H1 (cell line): ENCODE measurements at regions not wholly inside any gene's neighbourhood (a gene's known extent, or its start where the extent isn't known, plus 50 kb on each side); places are given as distances from the start of the nearest gene placed in this dataset.

Experiments used
- CTCF ChIA-PET: fragments of 300-600 bp; sonication (Branson Sonifier 250); formaldehyde crosslinking; loops from one replicate; lab custom pipeline; 2021; ENCODE audit not compliant: partially characterized antibody; lab: Charles Lee
- POLR2A ChIA-PET: fragments of 300-600 bp; sonication (Branson Sonifier 250); formaldehyde crosslinking; loops from one replicate; lab custom pipeline; 2021; ENCODE audit warnings: inconsistent platforms; ENCODE audit not compliant: partially characterized antibody; lab: Charles Lee
- DNase-seq, 2 experiments: peaks; one replicate each; pipeline versions ENCODE4 v3.0.0 to v3.0.0-alpha.2; 2010 to 2022; ENCODE audit warnings: low spot score in 2 of 2, low read depth in 1 of 2, mixed read lengths in 1 of 2
- FAIRE-seq: peaks from 2 replicates; lab custom pipeline; 2011; peaks lifted over from hg19 to GRCh38; lab: Jason Lieb, UNC
- H2AFZ ChIP-seq: 2 replicates; pipeline ENCODE4 v1.8.1; 2012; ENCODE audit warnings: low read length, inconsistent platforms
- H2AK5ac ChIP-seq: 2 replicates; pipeline ENCODE4 v1.6.1; 2013; ENCODE audit warnings: low read depth, low read length
- H2BK120ac ChIP-seq: replicated peaks from 2 replicates; pipeline ENCODE3; 2013; ENCODE audit warnings: low read depth, low read length, inconsistent platforms
- H2BK12ac ChIP-seq: 2 replicates; pipeline ENCODE4 v1.6.1; 2013; ENCODE audit warnings: low read depth, low read length
- H2BK15ac ChIP-seq: 2 replicates; pipeline ENCODE4 v1.6.1; 2013; ENCODE audit warnings: low read length
- H2BK20ac ChIP-seq: 2 replicates; pipeline ENCODE4 v1.6.1; 2013; ENCODE audit warnings: low read length
- H2BK5ac ChIP-seq: 2 replicates; pipeline ENCODE4 v1.6.1; 2013; ENCODE audit warnings: low read depth, low read length
- H3K14ac ChIP-seq: 2 replicates; pipeline ENCODE4 v1.6.1; 2013; ENCODE audit warnings: inconsistent platforms; ENCODE audit not compliant: insufficient read length
- H3K18ac ChIP-seq: 2 replicates; pipeline ENCODE4 v1.6.1; 2013; ENCODE audit warnings: low read length; ENCODE audit errors: extremely low read depth
- H3K23ac ChIP-seq: 2 replicates; pipeline ENCODE4 v1.6.1; 2013; ENCODE audit warnings: inconsistent platforms; ENCODE audit not compliant: insufficient read length
- H3K23me2 ChIP-seq: 2 replicates; pipeline ENCODE4 v1.6.1; 2013; ENCODE audit warnings: low read depth, low read length
- H3K27ac ChIP-seq: 2 replicates; pipeline ENCODE4 v1.6.1; 2011; ENCODE audit warnings: low read depth, low read length, inconsistent platforms
- H3K27me3 ChIP-seq, 4 experiments: replicated peaks in 1 of 4; 1 replicate in 1 of 4; 2 replicates in 3 of 4; pipeline versions ENCODE4 v1.6.1 to v1.8.1; 2011 to 2013; ENCODE audit warnings: low read length in 3 of 4, mild to moderate bottlenecking in 3 of 4, inconsistent platforms in 2 of 4, mixed read lengths in 2 of 4, moderate library complexity in 1 of 4; ENCODE audit not compliant: control insufficient read depth in 3 of 4, insufficient read depth in 3 of 4; ENCODE audit errors: extremely low read depth in 1 of 4
- H3K36me3 ChIP-seq, 4 experiments: 2 replicates each; pipeline versions ENCODE4 v1.6.1 to v1.8.1; 2011 to 2013; ENCODE audit warnings: mild to moderate bottlenecking in 4 of 4, low read length in 3 of 4, moderate library complexity in 2 of 4, control low read depth in 1 of 4, inconsistent platforms in 1 of 4; ENCODE audit not compliant: insufficient read depth in 4 of 4, control insufficient read depth in 2 of 4
- H3K4ac ChIP-seq: replicated peaks from 2 replicates; pipeline ENCODE3; 2013; ENCODE audit warnings: low read length, low read depth, mixed read lengths, inconsistent platforms; ENCODE audit not compliant: insufficient read length
- H3K4me1 ChIP-seq, 4 experiments: replicated peaks in 1 of 4; 1 replicate in 1 of 4; 2 replicates in 3 of 4; pipeline versions ENCODE4 v1.6.1 to v1.8.1; 2011 to 2013; ENCODE audit warnings: low read length in 3 of 4, inconsistent platforms in 2 of 4, mixed read lengths in 1 of 4; ENCODE audit not compliant: insufficient read depth in 4 of 4, control insufficient read depth in 3 of 4
- H3K4me2 ChIP-seq, 2 experiments: 2 replicates each; pipeline versions ENCODE4 v1.6.1 to v1.8.1; 2011 to 2013; ENCODE audit warnings: low read depth in 2 of 2, low read length in 2 of 2, control low read depth in 1 of 2, inconsistent platforms in 1 of 2, mild to moderate bottlenecking in 1 of 2; ENCODE audit not compliant: insufficient read depth in 1 of 2
- H3K4me3 ChIP-seq, 4 experiments: fragments of 200-600, 300-600 bp in 1 of 4; sonication (generic), shearing (Covaris generic), sonication (Bioruptor Twin) in 1 of 4; 2 replicates each; pipeline versions ENCODE4 v1.5.1 to v1.8.1; 2011 to 2016; ENCODE audit warnings: low read length in 4 of 4, low read depth in 3 of 4, control low read depth in 2 of 4, inconsistent platforms in 2 of 4, mild to moderate bottlenecking in 2 of 4, mixed read lengths in 1 of 4, moderate library complexity in 1 of 4; ENCODE audit not compliant: insufficient read depth in 2 of 4; ENCODE audit errors: extremely low read depth in 1 of 4
- H3K56ac ChIP-seq: replicated peaks from 2 replicates; pipeline ENCODE3; 2013; ENCODE audit warnings: low read depth, mild to moderate bottlenecking, mixed read lengths, low read length, inconsistent platforms; ENCODE audit not compliant: insufficient read length
- H3K79me1 ChIP-seq: 2 replicates; pipeline ENCODE4 v1.6.1; 2013; ENCODE audit warnings: low read depth, low read length, control low read depth
- H3K79me2 ChIP-seq, 2 experiments: 2 replicates each; pipeline versions ENCODE4 v1.6.1 to v1.8.1; 2012 to 2013; ENCODE audit warnings: low read length in 2 of 2, mild to moderate bottlenecking in 2 of 2, inconsistent platforms in 1 of 2; ENCODE audit not compliant: insufficient read depth in 2 of 2, control insufficient read depth in 1 of 2
- H3K9ac ChIP-seq, 4 experiments: replicated peaks in 1 of 4; 1 replicate in 1 of 4; 2 replicates in 3 of 4; pipeline versions ENCODE4 v1.6.1 to v1.8.1; 2011 to 2013; ENCODE audit warnings: low read depth in 3 of 4, low read length in 3 of 4, control low read depth in 2 of 4, mild to moderate bottlenecking in 2 of 4, moderate library complexity in 2 of 4, inconsistent platforms in 1 of 4; ENCODE audit errors: extremely low read depth in 1 of 4
- H3K9me3 ChIP-seq, 2 experiments: 2 replicates each; pipeline versions ENCODE4 v1.6.1 to v1.8.1; 2012 to 2013; ENCODE audit warnings: mild to moderate bottlenecking in 2 of 2, moderate library complexity in 2 of 2, control low read depth in 1 of 2, inconsistent platforms in 1 of 2, low read depth in 1 of 2, low read length in 1 of 2, mixed read lengths in 1 of 2; ENCODE audit not compliant: insufficient read depth in 2 of 2
- H4K20me1 ChIP-seq, 2 experiments: replicated peaks in 1 of 2; 2 replicates each; pipeline versions ENCODE3 to v1.8.1; 2011 to 2013; ENCODE audit warnings: inconsistent platforms in 2 of 2, low read length in 2 of 2, mild to moderate bottlenecking in 1 of 2; ENCODE audit not compliant: insufficient read depth in 2 of 2, control insufficient read depth in 1 of 2
- H4K5ac ChIP-seq: 2 replicates; pipeline ENCODE4 v1.6.1; 2013; ENCODE audit warnings: low read length, low read depth, mixed read lengths, inconsistent platforms; ENCODE audit not compliant: insufficient read length
- H4K8ac ChIP-seq: 2 replicates; pipeline ENCODE4 v1.8.0; 2013; ENCODE audit warnings: mild to moderate bottlenecking, moderate library complexity, low read length, inconsistent platforms; ENCODE audit not compliant: insufficient read depth; ENCODE audit errors: extremely low read depth
- H4K91ac ChIP-seq: replicated peaks from 2 replicates; pipeline ENCODE3; 2013; ENCODE audit warnings: low read length, mixed read lengths, inconsistent platforms; ENCODE audit not compliant: insufficient read length
- BACH1 ChIP-seq: IDR thresholded peaks from 2 replicates; pipeline ENCODE4 v1.6.1; 2012; ENCODE audit warnings: low read length, improper control_type of control experiment
- CHD2 ChIP-seq: IDR thresholded peaks from 2 replicates; pipeline ENCODE4 v1.6.1; 2012; ENCODE audit warnings: low read length, improper control_type of control experiment
- HDAC2 ChIP-seq, 2 experiments: fragments of 300-600 bp in 1 of 2; sonication (generic) in 1 of 2; IDR thresholded peaks; 2 replicates each; pipeline ENCODE4 v1.6.1; 2011 to 2012; ENCODE audit warnings: low read depth in 2 of 2, low read length in 2 of 2, mild to moderate bottlenecking in 2 of 2, moderate library complexity in 2 of 2, borderline replicate concordance in 1 of 2, inconsistent platforms in 1 of 2
- KDM4A ChIP-seq: IDR thresholded peaks from one replicate; pipeline ENCODE4 v1.7.1; 2012; ENCODE audit warnings: low read depth, mild to moderate bottlenecking, moderate library complexity, low read length, inconsistent platforms; ENCODE audit not compliant: severe bottlenecking
- NRF1 ChIP-seq: IDR thresholded peaks from 2 replicates; pipeline ENCODE4 v1.6.1; 2011; ENCODE audit warnings: mild to moderate bottlenecking, low read depth, low read length, improper control_type of control experiment
- POLR2AphosphoS5 ChIP-seq: IDR thresholded peaks from 2 replicates; pipeline ENCODE4 v1.6.1; 2011; ENCODE audit warnings: low read depth, low read length
- RNF2 ChIP-seq: fragments of 200-900, 300-1000 bp; sonication (generic); IDR thresholded peaks from 2 replicates; pipeline ENCODE4 v1.7.1; 2016; ENCODE audit warnings: borderline replicate concordance, low read depth, mild to moderate bottlenecking, antibody characterized with exemption, low read length; ENCODE audit not compliant: poor library complexity, severe bottlenecking; ENCODE audit errors: missing control alignments
- SP1 ChIP-seq: IDR thresholded peaks from 2 replicates; pipeline ENCODE4 v1.6.1; 2011; ENCODE audit warnings: low read depth, low read length
- ZNF274 ChIP-seq: IDR thresholded peaks from 2 replicates; pipeline ENCODE4 v1.7.0; 2012; ENCODE audit warnings: low read length, borderline replicate concordance; ENCODE audit errors: extremely low read depth

- Histone ChIP-seq H3K4ac (no peak overlapping the region), H3K9me3 (peaks cover 5 to 11% of the 10 kb centered on the region in 2 experiments; a peak in 3 of 4 replicates), H3K4me2 (no peak overlapping the region), H3K18ac (no peak overlapping the region), H4K8ac (no peak overlapping the region)
- TF ChIP-seq CHD2 (no peak), NRF1 (no peak), SP1 (no peak), POLR2AphosphoS5 (no peak), HDAC2 (IDR thresholded peaks at IDR 0.05; ENCODE audit: borderline replicate concordance in 1 of 2, low read depth in 2 of 2, low read length in 2 of 2) (no peak), ZNF274 (no peak), KDM4A (no peak), BACH1 (no peak), RNF2 (no peak)
- TF ChIP-seq, all 59 proteins: peak for 0
- no peak overlapping the region for H2BK15ac ChIP-seq
- H3K9ac ChIP-seq = no peak overlapping the region
- FAIRE-seq (no peak), DNase-seq (no peak)
- H2BK120ac ChIP-seq = no peak overlapping the region
- H2BK12ac ChIP-seq = no peak overlapping the region
- no peak overlapping the region for H2AK5ac ChIP-seq
- H3K79me2 ChIP-seq = no peaks in the 10 kb centered on the region
- H3K23me2 ChIP-seq = no peaks in the 10 kb centered on the region
- no peak overlapping the region for H3K14ac ChIP-seq
- H3K36me3 ChIP-seq = no peaks in the 10 kb centered on the region
- no peak overlapping the region for H2AFZ ChIP-seq
- H3K56ac ChIP-seq = no peak overlapping the region
- ChIA-PET CTCF (interaction anchor here (0.6 to 2.1 kb wide), 2 partner anchors 253 to 605 kb away, joined by 3 to 6 read pairs; no protein-coding TSS in a partner anchor), POLR2A (no interaction called here)
- H3K27me3 ChIP-seq = no peaks in the 10 kb centered on the region
- H3K23ac ChIP-seq = no peak overlapping the region
- no peak overlapping the region for H2BK5ac ChIP-seq
- no peaks in the 10 kb centered on the region for H3K4me1 ChIP-seq
- no peaks in the 10 kb centered on the region for H3K79me1 ChIP-seq
- H4K5ac ChIP-seq = no peak overlapping the region
- no peak overlapping the region for H3K27ac ChIP-seq
- no peaks in the 10 kb centered on the region for H4K20me1 ChIP-seq
- H4K91ac ChIP-seq = no peak overlapping the region
- H2BK20ac ChIP-seq = no peak overlapping the region
- no peak overlapping the region for H3K4me3 ChIP-seq
Observed at GRCh38 chr14:55867311-55867710, 250.9 kb upstream of the PELI2 start.
